Sigmoid colon (tissue), 6 donors: ENCODE measurements at regions not wholly inside any gene's neighbourhood (a gene's known extent, or its start where the extent isn't known, plus 50 kb on each side); places are given as distances from the start of the nearest gene placed in this dataset.

Experiments
- DNase-seq: peaks from one replicate; pipeline ENCODE4 v3.0.0-alpha.2; 2019
- H3K27ac ChIP-seq, 4 donors: fragments of 200-600 bp; sonication (generic); one replicate each; pipeline ENCODE4 v1.5.1; 2016 to 2019; ENCODE audit warnings: mild to moderate bottlenecking in 1 of 4
- H3K27me3 ChIP-seq, 3 donors: fragments of 200-600 bp; sonication (generic); one replicate each; pipeline ENCODE4 v1.5.1; 2019; ENCODE audit warnings: mild to moderate bottlenecking in 1 of 3
- H3K36me3 ChIP-seq, 4 donors: fragments of 200-600 bp; sonication (generic); one replicate each; pipeline ENCODE4 v1.5.1; 2016 to 2019
- H3K4me1 ChIP-seq, 4 donors: fragments of 200-600 bp; sonication (generic); one replicate each; pipeline ENCODE4 v1.5.1; 2017 to 2019
- H3K4me3 ChIP-seq, 4 donors: fragments of 200-600 bp; sonication (generic); one replicate each; pipeline ENCODE4 v1.5.1; 2017 to 2019; ENCODE audit warnings: mild to moderate bottlenecking in 2 of 4, moderate library complexity in 1 of 4
- H3K9me3 ChIP-seq, 4 donors: fragments of 200-600 bp in 3 of 4; sonication (generic) in 3 of 4; one replicate each; pipeline versions ENCODE4 v1.5.1 to v1.6.1; 2013 to 2019
- EP300 ChIP-seq, 4 donors: sonication (generic); formaldehyde crosslinking; IDR thresholded peaks; one replicate each; pipeline ENCODE4 v1.6.1; 2017; ENCODE audit warnings: antibody characterized with exemption in 4 of 4
- POLR2A ChIP-seq, 2 donors: fragments of 450-650 bp; IDR thresholded peaks; one replicate each; pipeline ENCODE4 v1.6.1; 2016; ENCODE audit warnings: antibody characterized with exemption in 2 of 2, mild to moderate bottlenecking in 2 of 2, moderate library complexity in 2 of 2
- POLR2AphosphoS5 ChIP-seq, 4 donors: sonication (generic); formaldehyde crosslinking; IDR thresholded peaks; one replicate each; pipeline ENCODE4 v1.6.1; 2017; ENCODE audit warnings: antibody characterized with exemption in 4 of 4
- WGBS, 2 donors: extraction: QIAGEN DNeasy Blood & Tissue Kit; methylation state at CpG; one replicate each; pipeline ENCODE4 v1.1.7; 2013; 5-methylcytosine and 5-hydroxymethylcytosine counted together
- intact Hi-C: fragments of 100-400 bp; cut with DNase I; formaldehyde crosslinking; loops from one replicate; pipeline ENCODE4 v1.15.1; 2023
- TF ChIP-seq, protein P1 (sequence below), 4 experiments: fragments of 450-650 bp in 3 of 4; fragments of 200-600 bp in 1 of 4; IDR thresholded peaks; one replicate each; pipeline ENCODE4 v1.5.1; 2016 to 2019; ENCODE audit warnings: antibody characterized with exemption in 4 of 4, mild to moderate bottlenecking in 3 of 4, moderate library complexity in 2 of 4
- donor health status: healthy with polysubstance abuse.
- donor health status: healthy.

DNA sequence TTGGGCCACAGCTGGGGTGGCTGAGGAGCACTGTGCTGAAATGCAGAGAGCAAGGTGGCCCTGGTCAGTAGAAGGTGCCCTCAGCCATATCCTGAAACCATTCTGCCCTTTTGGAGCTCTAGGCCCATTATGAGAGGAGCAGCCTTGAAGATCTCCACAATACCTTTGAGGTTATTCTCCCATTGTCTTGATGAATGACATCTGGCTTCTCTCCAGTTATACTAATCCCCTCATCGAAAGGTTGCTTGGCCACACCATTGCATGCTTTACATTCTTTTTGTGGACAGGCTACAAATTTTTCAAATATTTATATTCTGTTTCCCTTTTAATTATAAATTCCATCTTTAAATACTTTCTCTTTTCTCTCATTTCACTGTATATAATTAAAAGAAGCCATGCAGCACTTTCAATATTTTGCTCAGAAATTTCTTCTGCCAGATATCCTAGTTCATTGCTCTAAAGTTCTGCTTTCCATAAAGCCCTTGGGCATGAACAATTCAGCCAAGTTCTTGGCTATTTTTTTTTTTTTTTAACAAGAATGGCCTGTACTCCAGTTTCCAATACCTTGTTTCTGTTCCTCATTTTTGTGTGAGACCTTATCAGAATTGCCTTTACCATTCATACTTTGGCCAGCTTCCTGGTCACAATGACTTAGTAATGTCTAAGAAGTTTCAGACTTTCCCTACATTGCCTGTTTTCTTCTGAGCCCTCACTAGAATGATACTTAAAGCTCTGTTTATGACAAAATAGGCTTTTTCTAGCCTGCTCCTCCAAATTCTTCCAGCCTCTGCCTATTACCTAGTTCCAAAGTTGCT lies 138.9 kb upstream of the SGO1 start:
- TF ChIP-seq POLR2AphosphoS5 (IDR thresholded peaks at IDR 0.05) (no peak), EP300 (IDR thresholded peaks at IDR 0.05) (no peak), POLR2A (IDR thresholded peaks at IDR 0.05) (no peak)
- TF ChIP-seq, protein P1, sequence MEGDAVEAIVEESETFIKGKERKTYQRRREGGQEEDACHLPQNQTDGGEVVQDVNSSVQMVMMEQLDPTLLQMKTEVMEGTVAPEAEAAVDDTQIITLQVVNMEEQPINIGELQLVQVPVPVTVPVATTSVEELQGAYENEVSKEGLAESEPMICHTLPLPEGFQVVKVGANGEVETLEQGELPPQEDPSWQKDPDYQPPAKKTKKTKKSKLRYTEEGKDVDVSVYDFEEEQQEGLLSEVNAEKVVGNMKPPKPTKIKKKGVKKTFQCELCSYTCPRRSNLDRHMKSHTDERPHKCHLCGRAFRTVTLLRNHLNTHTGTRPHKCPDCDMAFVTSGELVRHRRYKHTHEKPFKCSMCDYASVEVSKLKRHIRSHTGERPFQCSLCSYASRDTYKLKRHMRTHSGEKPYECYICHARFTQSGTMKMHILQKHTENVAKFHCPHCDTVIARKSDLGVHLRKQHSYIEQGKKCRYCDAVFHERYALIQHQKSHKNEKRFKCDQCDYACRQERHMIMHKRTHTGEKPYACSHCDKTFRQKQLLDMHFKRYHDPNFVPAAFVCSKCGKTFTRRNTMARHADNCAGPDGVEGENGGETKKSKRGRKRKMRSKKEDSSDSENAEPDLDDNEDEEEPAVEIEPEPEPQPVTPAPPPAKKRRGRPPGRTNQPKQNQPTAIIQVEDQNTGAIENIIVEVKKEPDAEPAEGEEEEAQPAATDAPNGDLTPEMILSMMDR (IDR thresholded peaks at IDR 0.05) = no peak
- no peaks in the 10 kb centered on the region for H3K36me3 ChIP-seq
- H3K27me3 ChIP-seq = no peaks in the 10 kb centered on the region
- DNase-seq = no peak
- H3K27ac ChIP-seq = no peak overlapping the region
- H3K4me1 ChIP-seq = peaks cover 0 to 19% (median 13%) of the 10 kb centered on the region in 4 donors
- H3K4me3 ChIP-seq = no peak overlapping the region
- H3K9me3 ChIP-seq = no peaks in the 10 kb centered on the region
- intact Hi-C loops = no loop called here
- 77 to 89% methylated on average over 1 of the region's 1 CpG for WGBS, 2 donors

DNA sequence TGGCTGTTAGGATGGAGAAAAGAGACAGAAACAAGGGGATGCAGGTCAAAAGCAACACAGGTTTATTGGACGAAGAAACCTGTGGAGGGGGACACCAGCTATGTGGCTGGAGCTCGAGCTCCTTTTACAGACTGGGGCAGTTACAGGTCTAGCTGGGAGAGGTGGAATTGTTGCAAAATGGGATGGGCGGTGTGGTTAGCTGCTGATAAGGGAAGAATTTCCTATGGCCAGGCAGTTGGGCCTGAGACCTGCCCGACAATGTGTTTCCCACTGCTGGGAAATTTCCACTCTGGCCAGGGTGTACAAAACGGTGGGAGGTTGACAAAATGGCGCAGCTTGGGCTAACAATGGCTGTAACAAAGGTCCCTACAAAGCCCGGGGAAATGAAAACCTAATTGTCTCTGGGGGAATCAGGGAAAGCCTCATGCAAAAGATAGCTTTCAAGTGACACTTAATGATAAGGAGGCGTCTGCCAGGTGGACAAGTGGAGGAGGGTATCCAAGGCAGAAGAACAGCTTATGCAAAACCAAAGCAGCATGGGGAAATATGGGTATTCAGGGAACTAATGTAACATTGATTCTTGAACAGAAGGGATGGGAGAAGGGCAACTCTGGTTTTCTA lies 137.4 kb upstream of the SGO1 start:
- intact Hi-C loops = no loop called here
- no peak for TF ChIP-seq POLR2AphosphoS5 (IDR thresholded peaks at IDR 0.05)
- TF ChIP-seq EP300 (IDR thresholded peaks at IDR 0.05) = no peak
- no peak for TF ChIP-seq POLR2A (IDR thresholded peaks at IDR 0.05)
- TF ChIP-seq, protein P1 (IDR thresholded peaks at IDR 0.05) = no peak
- Histone ChIP-seq H3K4me3 (no peak overlapping the region), H3K27ac (no peak overlapping the region), H3K27me3 (no peaks in the 10 kb centered on the region), H3K4me1 (peaks cover 0 to 30% (median 21%) of the 10 kb centered on the region in 4 donors), H3K36me3 (no peaks in the 10 kb centered on the region), H3K9me3 (no peaks in the 10 kb centered on the region)
- no peak for DNase-seq
- 86 to 89% methylated on average over 8 of the region's 8 CpGs for WGBS, 2 donors

DNA sequence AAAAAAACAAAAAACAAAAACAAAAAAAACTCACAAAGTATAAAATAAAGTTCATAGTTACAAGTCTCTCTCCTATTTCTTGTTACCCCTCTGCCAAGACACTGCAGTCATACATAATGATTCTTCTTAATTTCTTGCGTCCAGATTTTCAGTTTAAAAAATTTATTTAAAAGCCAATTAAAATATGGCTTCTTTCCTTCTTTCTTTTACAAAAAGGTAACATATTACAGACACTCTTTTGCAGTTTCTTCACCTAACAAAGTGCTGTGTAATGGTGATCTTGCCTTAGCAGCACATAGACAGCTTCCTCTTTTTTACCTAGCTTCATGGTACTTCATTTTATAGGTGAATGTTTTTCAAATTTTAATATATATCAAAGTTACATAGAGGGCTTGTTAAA lies 136.1 kb upstream of the SGO1 start:
- Histone ChIP-seq H3K27ac (no peak overlapping the region), H3K36me3 (no peaks in the 10 kb centered on the region), H3K27me3 (no peaks in the 10 kb centered on the region), H3K9me3 (no peaks in the 10 kb centered on the region), H3K4me1 (peaks cover 0 to 38% (median 30%) of the 10 kb centered on the region in 4 donors), H3K4me3 (no peak overlapping the region)
- intact Hi-C loops = no loop called here
- WGBS, 2 donors = 79 to 90% methylated on average over 1 of the region's 1 CpG
- no peak for DNase-seq
- TF ChIP-seq POLR2AphosphoS5 (IDR thresholded peaks at IDR 0.05) = no peak
- TF ChIP-seq POLR2A (IDR thresholded peaks at IDR 0.05) = no peak
- TF ChIP-seq, protein P1 (IDR thresholded peaks at IDR 0.05) = no peak
- no peak for TF ChIP-seq EP300 (IDR thresholded peaks at IDR 0.05)

DNA sequence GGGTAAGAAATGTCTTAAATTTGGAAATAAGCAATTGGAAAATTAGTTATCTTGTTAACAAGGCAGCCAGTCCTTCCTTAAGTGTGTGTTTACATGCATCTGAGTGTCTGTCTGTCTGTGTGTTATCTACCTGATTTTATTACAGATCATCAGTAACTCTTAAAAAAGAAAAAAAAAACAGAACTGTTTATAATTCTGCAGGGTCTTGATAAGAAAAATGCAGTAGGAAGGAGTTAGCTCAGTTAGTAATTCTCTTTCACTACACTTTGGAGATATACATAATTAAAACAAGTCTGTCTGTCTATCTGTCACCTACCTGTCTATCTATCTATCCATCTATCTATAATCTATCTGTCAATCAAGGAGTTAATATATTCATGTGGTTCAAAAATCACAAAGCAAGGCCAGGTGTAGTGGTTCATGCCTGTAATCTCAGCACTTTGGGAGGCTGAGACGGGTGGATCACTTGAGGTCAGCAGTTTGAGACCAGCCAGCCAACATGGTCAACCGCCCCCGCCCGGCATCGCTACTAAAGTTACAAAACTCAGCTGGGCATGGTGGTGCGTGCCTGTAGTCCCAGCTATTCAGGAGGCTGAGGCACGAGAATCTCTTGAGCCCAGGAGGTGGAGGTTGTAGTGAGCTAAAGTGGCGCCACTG lies 135.5 kb upstream of the SGO1 start:
- no peak for DNase-seq
- H3K36me3 ChIP-seq = no peaks in the 10 kb centered on the region
- 93 to 95% methylated on average over 8 of the region's 8 CpGs for WGBS, 2 donors
- H3K27me3 ChIP-seq = no peaks in the 10 kb centered on the region
- peaks cover 0 to 44% (median 33%) of the 10 kb centered on the region in 4 donors for H3K4me1 ChIP-seq
- TF ChIP-seq EP300 (IDR thresholded peaks at IDR 0.05) = no peak
- TF ChIP-seq POLR2A (IDR thresholded peaks at IDR 0.05) = no peak
- TF ChIP-seq, protein P1 (IDR thresholded peaks at IDR 0.05) = no peak
- no peak for TF ChIP-seq POLR2AphosphoS5 (IDR thresholded peaks at IDR 0.05)
- no peak overlapping the region for H3K4me3 ChIP-seq
- H3K9me3 ChIP-seq = no peaks in the 10 kb centered on the region
- intact Hi-C loops = no loop called here
- H3K27ac ChIP-seq = no peak overlapping the region
